ENCODE measurements at regions not wholly inside any gene's neighbourhood (a gene's known extent, or its start where the extent isn't known, plus 50 kb on each side); places are given as distances from the start of the nearest gene placed in this dataset.

- TF ChIP-seq, protein P1, sequence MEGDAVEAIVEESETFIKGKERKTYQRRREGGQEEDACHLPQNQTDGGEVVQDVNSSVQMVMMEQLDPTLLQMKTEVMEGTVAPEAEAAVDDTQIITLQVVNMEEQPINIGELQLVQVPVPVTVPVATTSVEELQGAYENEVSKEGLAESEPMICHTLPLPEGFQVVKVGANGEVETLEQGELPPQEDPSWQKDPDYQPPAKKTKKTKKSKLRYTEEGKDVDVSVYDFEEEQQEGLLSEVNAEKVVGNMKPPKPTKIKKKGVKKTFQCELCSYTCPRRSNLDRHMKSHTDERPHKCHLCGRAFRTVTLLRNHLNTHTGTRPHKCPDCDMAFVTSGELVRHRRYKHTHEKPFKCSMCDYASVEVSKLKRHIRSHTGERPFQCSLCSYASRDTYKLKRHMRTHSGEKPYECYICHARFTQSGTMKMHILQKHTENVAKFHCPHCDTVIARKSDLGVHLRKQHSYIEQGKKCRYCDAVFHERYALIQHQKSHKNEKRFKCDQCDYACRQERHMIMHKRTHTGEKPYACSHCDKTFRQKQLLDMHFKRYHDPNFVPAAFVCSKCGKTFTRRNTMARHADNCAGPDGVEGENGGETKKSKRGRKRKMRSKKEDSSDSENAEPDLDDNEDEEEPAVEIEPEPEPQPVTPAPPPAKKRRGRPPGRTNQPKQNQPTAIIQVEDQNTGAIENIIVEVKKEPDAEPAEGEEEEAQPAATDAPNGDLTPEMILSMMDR (IDR thresholded peaks at IDR 0.05; ENCODE audit: low read length) = no peak
- no peak for TF ChIP-seq EZH2 (optimal IDR thresholded peaks at IDR 0.05; ENCODE audit: low read depth, low read length)
- TF ChIP-seq EZH2phosphoT487 (IDR thresholded peaks at IDR 0.05; ENCODE audit: low read length) = no peak
These were observed 482.9 kb downstream of the IRX1 start for GRCh38 chr5:4078544-4078943.

All from MM.1S (cell line).